ENCODE measurements at regions not wholly inside any gene's neighbourhood (a gene's known extent, or its start where the extent isn't known, plus 50 kb on each side); places are given as distances from the start of the nearest gene placed in this dataset.

GRCh38 chr13:74839656-74840055 is 642.3 kb downstream of the TBC1D4 start:
- POLR2A ChIA-PET (ENCODE audit: low non-redundant PET), result no interaction called here

DNA sequence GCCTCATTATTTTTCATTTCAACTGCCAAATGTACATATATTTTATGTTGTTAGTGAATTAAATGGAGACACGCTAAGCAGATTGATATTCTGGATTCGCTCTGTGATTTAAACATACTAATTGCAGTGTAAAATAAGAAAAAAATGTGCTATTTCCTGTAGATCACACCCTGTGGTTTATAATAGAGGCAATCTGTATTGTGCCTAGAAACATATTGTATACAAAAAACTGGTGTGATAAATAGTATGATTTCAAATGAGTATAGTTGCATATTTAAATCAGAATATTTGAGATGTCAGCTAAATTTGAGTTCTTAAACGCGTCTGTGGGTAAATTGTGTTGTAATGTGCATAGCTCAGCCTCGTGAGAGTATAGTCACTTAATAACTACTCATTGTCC is 643.9 kb downstream of the TBC1D4 start:
- no peak for DNase-seq (ENCODE audit: low spot score)
- Histone ChIP-seq H3K36me3 (ENCODE audit: insufficient read depth, low read length, poor library complexity, severe bottlenecking) (no peaks in the 10 kb centered on the region), H3K27me3 (replicated peaks; ENCODE audit: insufficient read depth, low read depth, low read length, poor library complexity) (no peaks in the 10 kb centered on the region), H3K4me1 (ENCODE audit: insufficient read depth, low read length, poor library complexity, severe bottlenecking) (no peaks in the 10 kb centered on the region), H3K27ac (ENCODE audit: low read depth, low read length, poor library complexity, severe bottlenecking) (no peak overlapping the region), H3K4me3 (ENCODE audit: low read depth, low read length, poor library complexity, severe bottlenecking) (no peak overlapping the region), H3K9me3 (ENCODE audit: low read depth, low read length, poor library complexity, severe bottlenecking) (no peaks in the 10 kb centered on the region)
- CTCF ChIA-PET, result no interaction called here
- POLR2A ChIA-PET (ENCODE audit: low non-redundant PET), result no interaction called here
- intact Hi-C loops (cut with micrococcal nuclease; ENCODE audit: unreplicated experiment), result no loop called here
- TF ChIP-seq EZH2 (IDR thresholded peaks at IDR 0.05; ENCODE audit: borderline replicate concordance, low read depth, low read length, poor library complexity, severe bottlenecking) (no peak), CTCF (conservative IDR thresholded peaks at IDR 0.05; ENCODE audit: low read depth, low read length) (no peak)
- no TSS peak for BruUV-seq (replicated peaks)

More at GRCh38 chr13:74839656-74840055, 642.3 kb downstream of the TBC1D4 start:
- CTCF ChIA-PET, result no interaction called here
- no peak for DNase-seq (ENCODE audit: low spot score)
- H3K27me3 ChIP-seq (replicated peaks; ENCODE audit: insufficient read depth, low read depth, low read length, poor library complexity), result no peaks in the 10 kb centered on the region
- H3K36me3 ChIP-seq (ENCODE audit: insufficient read depth, low read length, poor library complexity, severe bottlenecking), result no peaks in the 10 kb centered on the region
- no peak overlapping the region for H3K27ac ChIP-seq (ENCODE audit: low read depth, low read length, poor library complexity, severe bottlenecking)
- TF ChIP-seq EZH2 (IDR thresholded peaks at IDR 0.05; ENCODE audit: borderline replicate concordance, low read depth, low read length, poor library complexity, severe bottlenecking) (no peak), CTCF (conservative IDR thresholded peaks at IDR 0.05; ENCODE audit: low read depth, low read length) (no peak)
- intact Hi-C loops (cut with micrococcal nuclease; ENCODE audit: unreplicated experiment), result no loop called here
- no peaks in the 10 kb centered on the region for H3K4me1 ChIP-seq (ENCODE audit: insufficient read depth, low read length, poor library complexity, severe bottlenecking)
- H3K4me3 ChIP-seq (ENCODE audit: low read depth, low read length, poor library complexity, severe bottlenecking), result no peak overlapping the region
- no peaks in the 10 kb centered on the region for H3K9me3 ChIP-seq (ENCODE audit: low read depth, low read length, poor library complexity, severe bottlenecking)
- BruUV-seq (replicated peaks), result no TSS peak

DNA sequence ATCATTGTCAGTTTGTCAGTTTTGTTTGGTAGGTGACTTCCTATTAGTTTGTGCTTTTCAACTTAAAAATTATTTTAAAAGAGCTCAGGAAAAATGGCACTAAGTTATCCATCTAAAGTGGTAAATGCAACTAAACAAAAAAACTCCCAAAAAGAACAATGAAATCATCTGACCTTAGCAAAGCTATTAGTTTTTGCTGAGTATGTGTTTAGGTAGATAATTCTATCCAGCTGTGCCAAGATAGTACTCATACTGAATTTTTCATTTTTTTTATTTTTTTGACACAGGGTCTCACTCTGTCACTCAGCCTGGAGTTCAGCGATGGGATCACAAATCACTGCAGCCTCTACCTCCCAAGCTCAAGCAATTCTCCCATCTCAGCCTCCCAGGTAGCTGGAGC is 645.3 kb downstream of the TBC1D4 start:
- ChIA-PET POLR2A (ENCODE audit: low non-redundant PET) (no interaction called here), CTCF (interaction anchor here (0.6 kb wide), 1 partner anchor 13 kb away, joined by 3 read pairs; no protein-coding TSS in a partner anchor)
- no peaks in the 10 kb centered on the region for H3K36me3 ChIP-seq (ENCODE audit: insufficient read depth, low read length, poor library complexity, severe bottlenecking)
- no peaks in the 10 kb centered on the region for H3K27me3 ChIP-seq (replicated peaks; ENCODE audit: insufficient read depth, low read depth, low read length, poor library complexity)
- H3K9me3 ChIP-seq (ENCODE audit: low read depth, low read length, poor library complexity, severe bottlenecking), result no peaks in the 10 kb centered on the region
- intact Hi-C loops (cut with micrococcal nuclease; ENCODE audit: unreplicated experiment), result no loop called here
- BruUV-seq (replicated peaks), result no TSS peak
- TF ChIP-seq CTCF (conservative IDR thresholded peaks at IDR 0.05; ENCODE audit: low read depth, low read length) (no peak), EZH2 (IDR thresholded peaks at IDR 0.05; ENCODE audit: borderline replicate concordance, low read depth, low read length, poor library complexity, severe bottlenecking) (no peak)
- H3K4me3 ChIP-seq (ENCODE audit: low read depth, low read length, poor library complexity, severe bottlenecking), result no peak overlapping the region
- H3K4me1 ChIP-seq (ENCODE audit: insufficient read depth, low read length, poor library complexity, severe bottlenecking), result no peaks in the 10 kb centered on the region
- no peak for DNase-seq (ENCODE audit: low spot score)
- H3K27ac ChIP-seq (ENCODE audit: low read depth, low read length, poor library complexity, severe bottlenecking), result no peak overlapping the region
